ES-I3 (cell line): ENCODE measurements at regions not wholly inside any gene's neighbourhood (a gene's known extent, or its start where the extent isn't known, plus 50 kb on each side); places are given as distances from the start of the nearest gene placed in this dataset.

ENCODE experiments used
- H3K36me3 ChIP-seq: 2 replicates; pipeline ENCODE4 v1.6.1; 2013; ENCODE audit warnings: mild to moderate bottlenecking, low read length, control low read depth, moderate library complexity; ENCODE audit not compliant: insufficient read depth
- H3K4me1 ChIP-seq: 2 replicates; pipeline ENCODE4 v1.6.1; 2013; ENCODE audit warnings: mild to moderate bottlenecking, control low read depth, low read length; ENCODE audit not compliant: insufficient read depth
- H3K9ac ChIP-seq: 2 replicates; pipeline ENCODE4 v1.6.1; 2013; ENCODE audit warnings: low read depth, mild to moderate bottlenecking, low read length, moderate library complexity
- H3K9me3 ChIP-seq: 2 replicates; pipeline ENCODE4 v1.6.1; 2013; ENCODE audit warnings: mild to moderate bottlenecking, low read length, moderate library complexity; ENCODE audit not compliant: control insufficient read depth, insufficient read depth

DNA sequence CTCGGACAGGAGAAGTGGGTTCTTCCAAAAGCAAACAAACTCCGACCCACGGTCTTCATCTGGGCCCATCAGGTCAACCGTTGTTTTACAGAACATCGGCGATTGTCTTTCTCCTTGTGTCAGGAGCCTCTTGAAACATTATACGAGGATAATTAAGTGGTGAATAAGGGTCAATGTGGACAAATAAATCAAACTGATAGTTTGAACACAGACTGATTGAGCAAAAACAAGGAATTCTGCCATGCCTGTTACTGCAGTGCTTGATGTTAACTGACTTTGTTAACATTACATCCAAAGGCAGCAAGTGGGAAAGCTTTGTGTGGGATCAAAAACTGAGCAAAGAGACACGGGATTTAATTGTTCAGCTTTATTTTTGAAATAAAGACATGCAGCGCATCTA, 101.1 kb upstream of the IFNGR1 start:
- no peaks in the 10 kb centered on the region for H3K9me3 ChIP-seq
- H3K9ac ChIP-seq: no peak overlapping the region
- no peaks in the 10 kb centered on the region for H3K4me1 ChIP-seq
- H3K36me3 ChIP-seq: no peaks in the 10 kb centered on the region

- H3K4me1 ChIP-seq: no peaks in the 10 kb centered on the region
- H3K9me3 ChIP-seq: no peaks in the 10 kb centered on the region
- H3K36me3 ChIP-seq: no peaks in the 10 kb centered on the region
- H3K9ac ChIP-seq: no peak overlapping the region
Measured at GRCh38 chr6:137316626-137317025, 97.4 kb upstream of the IFNGR1 start.

DNA sequence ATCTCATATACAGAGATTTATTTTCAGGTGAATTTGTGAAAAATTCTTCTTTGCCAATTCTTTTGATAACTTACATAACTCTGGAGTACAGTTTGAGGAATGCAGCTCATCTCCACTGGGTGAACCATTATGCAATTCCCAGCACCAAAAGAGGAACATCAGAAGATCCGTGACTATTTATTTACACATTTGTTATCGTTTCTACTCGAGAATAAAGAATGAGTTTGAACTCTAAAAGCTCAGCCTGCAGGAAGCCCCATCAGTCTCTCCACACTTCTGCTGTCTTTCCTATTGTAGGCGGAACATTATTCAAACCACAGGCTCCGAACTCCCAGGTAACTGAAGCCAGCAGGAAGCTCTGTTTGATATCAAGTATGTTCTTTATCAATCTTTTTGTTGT, 95.9 kb upstream of the IFNGR1 start:
- H3K9ac ChIP-seq: no peak overlapping the region
- no peaks in the 10 kb centered on the region for H3K4me1 ChIP-seq
- H3K9me3 ChIP-seq: no peaks in the 10 kb centered on the region
- no peaks in the 10 kb centered on the region for H3K36me3 ChIP-seq

DNA sequence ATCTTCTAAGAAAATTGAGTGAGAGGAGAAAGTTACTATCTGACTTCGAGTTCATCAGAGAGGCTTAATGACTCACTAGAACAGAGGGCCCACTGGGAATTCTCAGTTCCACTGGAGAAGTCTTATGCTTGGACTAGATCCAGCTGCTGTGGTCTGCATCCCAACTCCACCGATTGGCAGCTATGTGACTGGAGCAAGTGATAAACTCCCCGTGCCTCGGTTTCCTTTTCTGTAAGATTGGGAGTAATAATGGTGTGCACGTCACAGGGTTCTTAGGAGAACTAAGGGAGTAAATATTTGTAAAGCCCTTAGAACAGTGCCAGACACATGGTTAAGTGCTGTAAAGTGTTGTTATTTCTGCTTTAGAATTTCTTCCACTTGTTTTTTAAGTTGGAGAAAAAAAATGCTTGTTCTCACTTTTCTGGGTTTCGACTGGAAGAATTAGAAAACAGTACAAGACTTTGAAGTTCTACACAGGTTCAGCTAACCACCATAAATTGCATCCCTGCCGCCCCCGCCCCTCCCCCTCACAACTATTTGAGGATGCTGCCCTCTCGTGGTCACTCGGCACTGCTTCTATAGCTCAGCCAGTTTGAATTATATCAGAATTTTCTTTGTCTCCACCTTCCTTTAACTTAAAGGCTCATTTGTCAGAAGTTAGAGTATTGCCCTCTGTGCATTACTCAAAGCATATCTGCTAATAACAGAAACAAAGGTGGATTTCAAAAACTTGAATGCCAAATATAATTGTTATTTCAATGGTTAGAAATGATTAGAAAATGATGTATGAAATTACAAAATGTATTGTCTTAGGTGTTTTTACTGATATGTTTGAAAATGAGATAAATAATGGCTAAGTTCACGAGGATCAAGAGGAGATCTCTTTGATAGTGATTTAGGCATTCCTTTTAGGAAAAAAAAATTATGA, 95.0 kb upstream of the IFNGR1 start:
- Histone ChIP-seq H3K36me3 (no peaks in the 10 kb centered on the region), H3K4me1 (0 out of 2 replicates have a peak, but pooled peaks cover 4% of the 10 kb centered on the region), H3K9me3 (no peaks in the 10 kb centered on the region), H3K9ac (no peak overlapping the region)

GRCh38 chr6:137313211-137313610, 94.0 kb upstream of the IFNGR1 start:
- no peak overlapping the region for H3K9ac ChIP-seq
- no peaks in the 10 kb centered on the region for H3K9me3 ChIP-seq
- H3K36me3 ChIP-seq: no peaks in the 10 kb centered on the region

GRCh38 chr6:137311940-137312339, 92.8 kb upstream of the IFNGR1 start:
- H3K4me1 ChIP-seq: peaks cover 10% of the 10 kb centered on the region; the same call in 1 of the 2 replicates
- no peaks in the 10 kb centered on the region for H3K36me3 ChIP-seq
- no peaks in the 10 kb centered on the region for H3K9me3 ChIP-seq
- H3K9ac ChIP-seq: no peak overlapping the region

More at GRCh38 chr6:137313211-137313610, 94.0 kb upstream of the IFNGR1 start:
- H3K4me1 ChIP-seq: peaks cover 10% of the 10 kb centered on the region; the same call in 1 of the 2 replicates

DNA sequence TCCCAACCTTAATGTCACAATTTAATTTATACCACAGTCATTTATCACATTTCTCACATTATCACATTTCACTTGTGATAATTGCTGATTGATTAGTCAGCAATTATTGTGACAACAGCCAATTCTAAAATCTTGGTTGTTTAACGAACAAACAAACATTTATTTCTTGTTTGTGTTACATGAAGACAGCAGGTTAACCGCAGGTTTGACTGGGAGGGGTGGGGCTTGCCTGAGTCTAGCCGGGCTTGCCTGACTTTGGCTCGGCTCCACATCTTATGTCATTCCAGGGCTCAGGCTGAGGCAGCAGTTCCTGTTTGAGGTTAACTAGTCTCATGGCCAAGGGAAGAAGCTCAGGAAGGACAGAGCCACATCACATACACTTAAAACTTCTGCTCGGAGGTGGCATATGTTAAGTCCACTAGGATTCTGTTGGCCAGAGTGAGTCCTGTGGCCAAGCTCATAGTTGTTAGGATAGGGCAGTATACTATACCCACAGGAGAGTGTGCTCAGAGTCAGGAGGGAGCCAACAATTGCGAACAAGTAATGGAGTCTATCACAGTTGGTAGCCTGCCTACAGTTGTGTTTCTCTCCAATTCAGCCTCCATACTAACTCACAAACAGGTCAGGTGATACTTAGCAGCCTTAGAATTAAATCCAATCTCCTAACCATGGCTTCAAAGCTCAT, 90.0 kb upstream of the IFNGR1 start:
- peaks cover 10% of the 10 kb centered on the region; the same call in 1 of the 2 replicates for H3K4me1 ChIP-seq

GRCh38 chr6:137307163-137307854, 88.1 kb upstream of the IFNGR1 start:
- H3K9ac ChIP-seq: no peak overlapping the region
- H3K4me1 ChIP-seq: peaks cover 10% of the 10 kb centered on the region; the same call in 1 of the 2 replicates
- no peaks in the 10 kb centered on the region; the same call in 1 of the 2 replicates for H3K9me3 ChIP-seq
- H3K36me3 ChIP-seq: no peaks in the 10 kb centered on the region

More for the DNA sequence above, 90.0 kb upstream of the IFNGR1 start:
- Histone ChIP-seq H3K9me3 (no peaks in the 10 kb centered on the region), H3K36me3 (no peaks in the 10 kb centered on the region), H3K9ac (no peak overlapping the region)

GRCh38 chr6:137305691-137306090, 86.5 kb upstream of the IFNGR1 start:
- Histone ChIP-seq H3K36me3 (no peaks in the 10 kb centered on the region), H3K4me1 (peaks cover 10% of the 10 kb centered on the region; the same call in 1 of the 2 replicates), H3K9ac (no peak overlapping the region), H3K9me3 (no peaks in the 10 kb centered on the region; the same call in 1 of the 2 replicates)

DNA sequence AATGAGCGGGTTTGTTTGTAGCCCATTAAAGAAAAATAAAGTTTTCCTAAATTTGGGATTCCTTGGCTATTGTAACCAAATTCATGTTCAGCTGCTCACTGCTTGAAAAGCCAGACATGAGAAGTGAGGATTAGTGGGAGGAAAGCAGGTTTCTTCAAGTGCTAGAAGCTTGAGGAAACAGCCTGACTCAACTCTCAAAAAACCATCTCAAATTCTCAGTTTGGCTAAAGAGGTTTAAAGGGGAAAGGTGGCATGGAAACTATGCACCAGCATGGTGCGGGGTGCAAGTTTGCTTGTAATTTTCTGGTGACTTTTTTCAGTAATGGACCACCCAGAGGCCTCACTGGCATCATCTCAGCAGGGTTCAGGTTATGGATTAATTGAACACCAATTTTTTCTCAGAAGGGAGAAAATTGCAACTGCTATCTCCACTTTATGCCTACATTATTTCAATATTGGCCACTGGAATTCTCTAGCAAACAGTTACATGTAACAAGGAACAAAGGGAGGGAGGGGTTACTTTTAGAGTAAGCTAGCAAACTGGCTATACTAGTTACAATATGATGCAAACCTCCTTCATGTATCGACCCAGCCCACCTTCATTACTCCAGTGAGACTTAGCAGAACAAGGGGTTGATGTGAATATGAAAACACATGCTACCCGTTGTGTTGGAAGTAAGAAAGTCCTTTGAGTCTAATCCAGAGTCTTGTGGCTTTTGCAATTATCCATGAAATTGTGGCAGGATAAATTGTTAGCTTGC, 85.0 kb upstream of the IFNGR1 start:
- Histone ChIP-seq H3K9me3 (no peaks in the 10 kb centered on the region; the same call in 1 of the 2 replicates), H3K4me1 (peaks cover 6% of the 10 kb centered on the region; the same call in 1 of the 2 replicates), H3K36me3 (no peaks in the 10 kb centered on the region), H3K9ac (no peak overlapping the region)

DNA sequence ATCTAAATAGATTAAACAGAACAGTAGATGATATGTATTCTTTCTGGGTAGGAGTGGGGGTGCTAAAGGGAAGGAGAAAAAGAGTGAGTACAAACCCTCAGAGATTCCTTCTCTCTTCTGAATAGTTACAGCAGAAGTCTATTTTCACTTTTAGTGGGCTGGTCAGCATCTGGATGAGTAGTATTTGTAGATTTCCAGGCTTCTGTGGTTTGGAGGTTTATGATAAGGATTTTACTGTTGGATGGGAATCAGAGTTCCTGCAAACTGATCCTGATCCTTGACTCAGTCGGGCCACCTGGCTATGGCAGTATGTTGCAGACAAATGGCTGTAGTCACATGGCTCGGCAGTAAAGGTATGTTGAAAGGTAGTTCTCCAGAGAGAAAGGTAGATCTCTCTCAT, 84.3 kb upstream of the IFNGR1 start:
- H3K4me1 ChIP-seq: peaks cover 8% of the 10 kb centered on the region; the same call in 1 of the 2 replicates
- no peaks in the 10 kb centered on the region; the same call in 1 of the 2 replicates for H3K9me3 ChIP-seq
- H3K36me3 ChIP-seq: no peaks in the 10 kb centered on the region
- no peak overlapping the region for H3K9ac ChIP-seq

DNA sequence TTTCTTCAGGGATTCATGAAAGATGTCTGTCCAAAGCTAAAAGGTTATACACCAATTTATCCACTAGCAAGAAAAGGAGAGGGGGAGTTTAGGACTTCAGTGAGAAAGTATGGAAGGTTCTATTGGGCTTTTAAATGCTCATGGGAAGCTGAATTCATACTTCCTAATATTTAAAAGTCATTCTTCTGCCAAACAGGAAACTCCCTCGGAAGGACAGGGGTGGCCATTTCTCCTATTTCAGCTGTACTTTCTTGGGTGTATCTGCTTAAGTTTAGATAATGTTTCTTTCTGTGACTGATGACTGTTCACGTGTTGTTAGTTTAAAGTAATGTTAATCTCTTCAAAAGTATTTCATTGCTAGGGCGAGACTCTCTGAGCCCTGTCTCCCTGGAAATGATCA, 80.5 kb upstream of the IFNGR1 start:
- Histone ChIP-seq H3K9ac (no peak overlapping the region), H3K4me1 (peaks cover 23% of the 10 kb centered on the region; the same call in 1 of the 2 replicates), H3K36me3 (no peaks in the 10 kb centered on the region), H3K9me3 (no peaks in the 10 kb centered on the region; the same call in 1 of the 2 replicates)

- Histone ChIP-seq H3K36me3 (no peaks in the 10 kb centered on the region), H3K4me1 (peaks cover 23% of the 10 kb centered on the region; the same call in 1 of the 2 replicates), H3K9ac (no peak overlapping the region), H3K9me3 (no peaks in the 10 kb centered on the region; the same call in 1 of the 2 replicates)
Measured at GRCh38 chr6:137297887-137298286, 78.7 kb upstream of the IFNGR1 start.
